Adrenal gland (tissue), 5 donors: ENCODE measurements at regions not wholly inside any gene's neighbourhood (a gene's known extent, or its start where the extent isn't known, plus 50 kb on each side); places are given as distances from the start of the nearest gene placed in this dataset.
"Not testable (repeated sequence)": the region's sequence is repeated elsewhere in the genome, so short reads cannot be mapped to it uniquely, and the experiment has no call there.

ENCODE experiments used
- POLR2A ChIP-seq, 2 donors: fragments of 450-650 bp; IDR thresholded peaks; one replicate each; pipeline ENCODE4 v1.6.1; 2017; ENCODE audit warnings: antibody characterized with exemption in 2 of 2, mild to moderate bottlenecking in 2 of 2, moderate library complexity in 1 of 2
- TF ChIP-seq, protein P1 (sequence below), 6 experiments: fragments of 450-650 bp in 4 of 6; fragments of 200-600 bp in 2 of 6; sonication (generic) in 1 of 6; IDR thresholded peaks; 1 replicate in 5 of 6; 2 replicates in 1 of 6; pipeline versions ENCODE4 v1.5.1 to v1.8.0; 2016 to 2021; ENCODE audit warnings: antibody characterized with exemption in 6 of 6, mild to moderate bottlenecking in 2 of 6, moderate library complexity in 1 of 6
- donor health status: DM: no; HTN: no; CAD: no.

DNA sequence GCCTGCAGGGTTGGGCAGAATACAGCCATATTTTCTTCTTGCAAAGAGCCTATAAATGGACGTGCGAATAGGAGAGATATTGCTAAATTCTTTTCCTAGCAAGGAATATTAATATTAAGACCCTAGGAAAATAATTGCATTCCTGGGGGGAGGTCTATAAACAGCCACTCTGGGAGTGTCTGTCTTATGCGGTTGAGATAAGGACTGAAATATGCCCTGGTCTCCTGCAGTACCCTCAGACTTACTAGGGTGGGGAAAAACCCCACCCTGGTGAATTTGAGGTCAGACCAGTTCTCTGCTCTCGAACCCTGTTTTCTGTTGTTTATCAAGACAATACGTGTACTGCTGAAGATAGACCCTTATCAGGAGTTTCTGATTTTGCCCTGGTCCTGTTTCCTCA lies 74.4 kb downstream of the GBP6 start:
- TF ChIP-seq, protein P1, sequence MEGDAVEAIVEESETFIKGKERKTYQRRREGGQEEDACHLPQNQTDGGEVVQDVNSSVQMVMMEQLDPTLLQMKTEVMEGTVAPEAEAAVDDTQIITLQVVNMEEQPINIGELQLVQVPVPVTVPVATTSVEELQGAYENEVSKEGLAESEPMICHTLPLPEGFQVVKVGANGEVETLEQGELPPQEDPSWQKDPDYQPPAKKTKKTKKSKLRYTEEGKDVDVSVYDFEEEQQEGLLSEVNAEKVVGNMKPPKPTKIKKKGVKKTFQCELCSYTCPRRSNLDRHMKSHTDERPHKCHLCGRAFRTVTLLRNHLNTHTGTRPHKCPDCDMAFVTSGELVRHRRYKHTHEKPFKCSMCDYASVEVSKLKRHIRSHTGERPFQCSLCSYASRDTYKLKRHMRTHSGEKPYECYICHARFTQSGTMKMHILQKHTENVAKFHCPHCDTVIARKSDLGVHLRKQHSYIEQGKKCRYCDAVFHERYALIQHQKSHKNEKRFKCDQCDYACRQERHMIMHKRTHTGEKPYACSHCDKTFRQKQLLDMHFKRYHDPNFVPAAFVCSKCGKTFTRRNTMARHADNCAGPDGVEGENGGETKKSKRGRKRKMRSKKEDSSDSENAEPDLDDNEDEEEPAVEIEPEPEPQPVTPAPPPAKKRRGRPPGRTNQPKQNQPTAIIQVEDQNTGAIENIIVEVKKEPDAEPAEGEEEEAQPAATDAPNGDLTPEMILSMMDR (IDR thresholded peaks at IDR 0.05), result not testable (repeated sequence)
- TF ChIP-seq POLR2A (IDR thresholded peaks at IDR 0.05), result not testable (repeated sequence)
